Activated CD8-positive, alpha-beta T cell treated with anti-CD3 and anti-CD28 coated beads for 36 hours (primary cell): ENCODE measurements at regions not wholly inside any gene's neighbourhood (a gene's known extent, or its start where the extent isn't known, plus 50 kb on each side); places are given as distances from the start of the nearest gene placed in this dataset.

Source experiments
- ATAC-seq: fragments of 200-7000 bp; cut with Tn5 transposase; one replicate; pipeline ENCODE4 v1.10.0; 2021; ENCODE audit warnings: mild to moderate bottlenecking, moderate library complexity
- CTCF ChIA-PET: fragments of 350-600 bp; sonication (Branson Sonifier 250); formaldehyde crosslinking; loops from one replicate; lab custom pipeline; 2021; ENCODE audit warnings: antibody characterized with exemption; lab: Charles Lee
- POLR2A ChIA-PET: fragments of 350-600 bp; sonication (Branson Sonifier 250); formaldehyde crosslinking; loops from one replicate; lab custom pipeline; 2021; ENCODE audit warnings: antibody characterized with exemption; lab: Charles Lee
- DNase-seq: peaks from one replicate; pipeline ENCODE4 v3.0.0-alpha.2; 2020
- H3K27ac Mint-ChIP-seq: one replicate; pipeline ENCODE4 v1.8.0; 2021; ENCODE audit warnings: mild to moderate bottlenecking, mixed read lengths
- H3K27me3 Mint-ChIP-seq: one replicate; pipeline ENCODE4 v1.8.0; 2021; ENCODE audit warnings: mixed read lengths
- H3K36me3 Mint-ChIP-seq: one replicate; pipeline ENCODE4 v1.8.0; 2021; ENCODE audit warnings: low read depth, mixed read lengths
- H3K4me1 Mint-ChIP-seq: one replicate; pipeline ENCODE4 v1.8.0; 2021; ENCODE audit warnings: low read depth, mixed read lengths
- H3K4me3 Mint-ChIP-seq: one replicate; pipeline ENCODE4 v1.8.0; 2021; ENCODE audit warnings: mild to moderate bottlenecking, moderate library complexity, mixed read lengths
- H3K9me3 Mint-ChIP-seq: one replicate; pipeline ENCODE4 v1.8.0; 2021; ENCODE audit warnings: mixed read lengths
- intact Hi-C: fragments of 100-400 bp; cut with micrococcal nuclease; formaldehyde crosslinking; loops from one replicate; pipeline ENCODE4 v1.10.0; 2022
- TF ChIP-seq, protein P1 (sequence below): fragments of 200-600 bp; IDR thresholded peaks from one replicate; pipeline ENCODE4 v1.8.0; 2022; ENCODE audit warnings: antibody characterized with exemption, mild to moderate bottlenecking

DNA sequence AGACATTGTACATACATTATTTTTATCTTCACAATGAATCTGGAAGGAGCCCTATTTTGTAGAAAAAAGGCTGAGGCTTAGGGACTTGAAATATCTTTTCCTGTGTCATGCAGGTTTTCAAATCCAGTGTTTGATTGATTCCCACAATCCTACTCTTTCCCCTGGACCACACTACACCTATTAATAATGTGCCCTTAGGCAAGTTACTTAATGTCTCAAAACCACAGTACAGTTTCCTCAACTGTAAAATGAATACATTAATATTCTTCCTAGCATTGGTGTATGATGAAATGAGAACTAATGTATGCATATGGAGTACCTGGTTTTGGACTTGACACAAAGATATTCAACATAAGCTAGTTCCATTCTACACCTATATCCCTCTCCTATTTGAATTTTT is 313.3 kb upstream of the SP8 start:
- CTCF ChIA-PET: no interaction called here
- TF ChIP-seq, protein P1, sequence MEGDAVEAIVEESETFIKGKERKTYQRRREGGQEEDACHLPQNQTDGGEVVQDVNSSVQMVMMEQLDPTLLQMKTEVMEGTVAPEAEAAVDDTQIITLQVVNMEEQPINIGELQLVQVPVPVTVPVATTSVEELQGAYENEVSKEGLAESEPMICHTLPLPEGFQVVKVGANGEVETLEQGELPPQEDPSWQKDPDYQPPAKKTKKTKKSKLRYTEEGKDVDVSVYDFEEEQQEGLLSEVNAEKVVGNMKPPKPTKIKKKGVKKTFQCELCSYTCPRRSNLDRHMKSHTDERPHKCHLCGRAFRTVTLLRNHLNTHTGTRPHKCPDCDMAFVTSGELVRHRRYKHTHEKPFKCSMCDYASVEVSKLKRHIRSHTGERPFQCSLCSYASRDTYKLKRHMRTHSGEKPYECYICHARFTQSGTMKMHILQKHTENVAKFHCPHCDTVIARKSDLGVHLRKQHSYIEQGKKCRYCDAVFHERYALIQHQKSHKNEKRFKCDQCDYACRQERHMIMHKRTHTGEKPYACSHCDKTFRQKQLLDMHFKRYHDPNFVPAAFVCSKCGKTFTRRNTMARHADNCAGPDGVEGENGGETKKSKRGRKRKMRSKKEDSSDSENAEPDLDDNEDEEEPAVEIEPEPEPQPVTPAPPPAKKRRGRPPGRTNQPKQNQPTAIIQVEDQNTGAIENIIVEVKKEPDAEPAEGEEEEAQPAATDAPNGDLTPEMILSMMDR: no peak
- Mint-ChIP-seq H3K36me3 (no peaks in the 10 kb centered on the region), H3K27me3 (peaks cover 4% of the 10 kb centered on the region), H3K9me3 (no peaks in the 10 kb centered on the region), H3K4me1 (no peaks in the 10 kb centered on the region), H3K27ac (no peak overlapping the region), H3K4me3 (no peak overlapping the region)
- POLR2A ChIA-PET: no interaction called here
- no peak for DNase-seq
- intact Hi-C loops: no loop called here
- ATAC-seq: no peak

DNA sequence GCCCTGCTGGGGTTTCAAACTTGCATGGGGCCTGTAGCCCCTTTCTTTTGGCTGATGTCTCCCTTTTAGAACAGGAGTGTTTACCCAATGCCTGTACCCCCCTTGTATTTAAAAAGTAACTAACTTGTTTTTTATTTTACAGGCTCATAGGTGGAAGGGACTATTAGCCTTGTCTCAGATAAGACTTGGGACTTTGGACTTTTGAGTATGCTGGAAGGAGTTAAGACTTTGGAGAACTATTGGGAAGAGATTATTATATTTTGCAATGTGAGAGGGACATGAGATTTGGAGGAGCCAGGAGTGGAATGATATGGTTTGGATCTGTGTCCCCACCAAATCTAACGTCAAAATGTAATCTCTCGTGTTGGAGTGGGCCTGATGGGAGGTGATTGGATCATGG is 314.9 kb upstream of the SP8 start:
- ChIA-PET CTCF (no interaction called here), POLR2A (no interaction called here)
- DNase-seq: no peak
- peaks cover 4% of the 10 kb centered on the region for H3K27me3 Mint-ChIP-seq
- TF ChIP-seq, protein P1: no peak
- no peaks in the 10 kb centered on the region for H3K36me3 Mint-ChIP-seq
- H3K9me3 Mint-ChIP-seq: no peaks in the 10 kb centered on the region
- peaks cover 2% of the 10 kb centered on the region for H3K4me1 Mint-ChIP-seq
- ATAC-seq: no peak
- H3K4me3 Mint-ChIP-seq: no peak overlapping the region
- no peak overlapping the region for H3K27ac Mint-ChIP-seq
- intact Hi-C loops: no loop called here

DNA sequence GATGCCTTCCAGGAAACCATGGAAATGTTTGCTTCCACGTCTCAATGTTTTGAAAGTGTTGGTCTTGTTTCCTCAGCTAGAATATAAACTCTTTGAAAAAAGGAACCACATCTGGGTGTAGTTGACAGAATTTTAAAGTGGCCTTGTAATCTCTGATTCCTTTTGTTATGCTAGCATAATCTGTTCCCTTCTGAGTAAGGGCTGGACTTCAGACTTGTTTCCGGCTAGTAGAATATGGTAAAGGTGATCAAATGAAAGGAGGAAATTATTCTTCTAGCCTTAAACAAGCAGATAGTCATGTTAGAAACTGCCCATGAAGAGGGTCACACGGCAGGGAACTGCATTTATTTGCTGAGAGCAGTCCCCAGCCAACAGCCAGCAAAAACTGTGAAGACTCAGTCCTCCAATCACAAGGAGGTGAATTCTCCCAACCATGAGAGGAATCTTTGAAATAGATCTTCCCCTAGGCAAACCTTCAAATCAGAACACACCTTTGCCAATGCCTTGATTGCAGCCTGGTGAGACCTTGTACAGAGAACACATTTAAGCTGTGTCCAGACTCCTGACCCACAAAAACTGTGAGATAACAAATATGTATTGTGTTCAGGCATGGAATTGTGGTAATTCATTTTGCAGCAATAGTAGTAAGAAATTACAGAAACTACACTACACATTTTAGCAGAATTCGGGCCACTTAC is 316.9 kb upstream of the SP8 start:
- Mint-ChIP-seq H3K4me3 (no peak overlapping the region), H3K27me3 (peaks cover 3% of the 10 kb centered on the region), H3K9me3 (no peaks in the 10 kb centered on the region), H3K36me3 (no peaks in the 10 kb centered on the region), H3K4me1 (peaks cover 2% of the 10 kb centered on the region), H3K27ac (no peak overlapping the region)
- intact Hi-C loops: no loop called here
- ChIA-PET POLR2A (no interaction called here), CTCF (no interaction called here)
- ATAC-seq: no peak
- no peak for DNase-seq
- TF ChIP-seq, protein P1: no peak

DNA sequence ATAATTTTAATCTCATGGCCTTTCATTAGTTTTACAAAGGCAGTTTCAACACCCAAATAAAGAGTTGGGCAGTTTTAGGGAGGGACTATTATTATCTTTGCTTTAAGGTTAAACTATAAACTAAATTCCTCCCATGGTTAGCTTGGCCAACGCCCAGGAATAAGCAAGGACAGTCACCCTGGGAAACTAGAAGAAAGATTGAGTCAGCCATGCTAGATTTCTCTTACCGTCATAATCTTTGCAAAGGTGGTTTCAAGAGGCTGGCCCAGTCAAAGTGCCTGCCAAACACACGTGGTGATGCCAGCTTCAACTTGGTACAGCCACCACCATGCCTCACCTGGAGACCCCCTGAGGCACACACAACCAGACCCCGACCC is 317.4 kb upstream of the SP8 start:
- TF ChIP-seq, protein P1: no peak
- ATAC-seq (no peak), DNase-seq (no peak)
- H3K36me3 Mint-ChIP-seq: no peaks in the 10 kb centered on the region
- intact Hi-C loops: no loop called here
- ChIA-PET CTCF (no interaction called here), POLR2A (no interaction called here)
- peaks cover 4% of the 10 kb centered on the region for H3K27me3 Mint-ChIP-seq
- H3K9me3 Mint-ChIP-seq: no peaks in the 10 kb centered on the region
- H3K4me1 Mint-ChIP-seq: peaks cover 2% of the 10 kb centered on the region
- H3K4me3 Mint-ChIP-seq: no peak overlapping the region
- H3K27ac Mint-ChIP-seq: no peak overlapping the region

DNA sequence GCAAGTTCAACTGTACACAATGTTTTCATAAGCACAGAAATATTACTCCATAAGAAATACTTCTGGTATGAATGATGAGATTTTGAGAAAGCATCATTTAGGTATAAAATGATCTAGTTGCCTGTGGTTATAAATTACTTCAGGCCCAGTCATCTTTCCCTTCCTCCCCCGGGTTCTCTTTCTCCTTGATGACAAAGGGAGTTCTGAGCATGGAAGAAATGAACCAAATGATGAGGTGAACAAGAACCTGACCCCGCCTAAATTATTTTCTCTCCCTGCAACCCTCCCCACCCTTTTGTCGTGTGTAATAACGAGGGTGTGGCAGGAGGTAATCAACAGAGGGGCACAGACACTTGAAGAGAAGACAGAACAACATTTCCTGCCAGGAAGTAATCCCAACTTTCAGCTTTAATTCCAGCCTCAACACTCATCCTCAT is 319.6 kb upstream of the SP8 start:
- TF ChIP-seq, protein P1: no peak
- CTCF ChIA-PET: no interaction called here

More for the DNA sequence above, 319.6 kb upstream of the SP8 start:
- ATAC-seq (no peak), DNase-seq (no peak)
- Mint-ChIP-seq H3K27ac (no peak overlapping the region), H3K9me3 (no peaks in the 10 kb centered on the region), H3K36me3 (no peaks in the 10 kb centered on the region), H3K4me3 (no peak overlapping the region), H3K4me1 (peaks cover 2% of the 10 kb centered on the region), H3K27me3 (peaks cover 4% of the 10 kb centered on the region)
- intact Hi-C loops: no loop called here
- POLR2A ChIA-PET: no interaction called here
